H1 (cell line): ENCODE measurements at regions not wholly inside any gene's neighbourhood (a gene's known extent, or its start where the extent isn't known, plus 50 kb on each side); places are given as distances from the start of the nearest gene placed in this dataset.

Experiments used
- ATF3 ChIP-seq: IDR thresholded peaks from 2 replicates; pipeline ENCODE4 v1.6.1; 2011; ENCODE audit warnings: low read depth, mild to moderate bottlenecking, low read length; ENCODE audit not compliant: insufficient read depth
- CBX8 ChIP-seq: fragments of 300-800, 300-1000 bp; sonication (generic); IDR thresholded peaks from 2 replicates; pipeline ENCODE4 v1.7.1; 2016; ENCODE audit warnings: low read depth, low read length, borderline replicate concordance
- CEBPB ChIP-seq: IDR thresholded peaks from 2 replicates; pipeline ENCODE4 v1.6.1; 2012; ENCODE audit warnings: low read depth, low read length
- CHD2 ChIP-seq: IDR thresholded peaks from 2 replicates; pipeline ENCODE4 v1.6.1; 2012; ENCODE audit warnings: low read length, improper control_type of control experiment
- CHD7 ChIP-seq: fragments of 300-600 bp; sonication (generic); IDR thresholded peaks from 2 replicates; pipeline ENCODE4 v1.7.1; 2012; ENCODE audit warnings: low read length, moderate library complexity, mild to moderate bottlenecking, inconsistent platforms; ENCODE audit not compliant: insufficient replicate concordance
- EGR1 ChIP-seq: IDR thresholded peaks from 2 replicates; pipeline ENCODE4 v1.6.1; 2011; ENCODE audit warnings: low read depth, low read length, borderline replicate concordance
- GTF2F1 ChIP-seq: IDR thresholded peaks from 2 replicates; pipeline ENCODE4 v1.6.1; 2012; ENCODE audit warnings: low read depth, low read length, improper control_type of control experiment, borderline replicate concordance
- HDAC2 ChIP-seq, 2 experiments: fragments of 300-600 bp in 1 of 2; sonication (generic) in 1 of 2; IDR thresholded peaks; 2 replicates each; pipeline ENCODE4 v1.6.1; 2011 to 2012; ENCODE audit warnings: low read depth in 2 of 2, low read length in 2 of 2, mild to moderate bottlenecking in 2 of 2, moderate library complexity in 2 of 2, borderline replicate concordance in 1 of 2, inconsistent platforms in 1 of 2
- HDAC6 ChIP-seq: IDR thresholded peaks from one replicate; pipeline ENCODE4 v1.7.1; 2012; ENCODE audit warnings: low read depth, mild to moderate bottlenecking, inconsistent platforms, low read length, moderate library complexity
- POLR2A ChIP-seq, 2 experiments: IDR thresholded peaks; 1 replicate in 1 of 2; 2 replicates in 1 of 2; pipeline ENCODE4 v1.6.1; 2011; ENCODE audit warnings: low read depth in 2 of 2, low read length in 2 of 2, mild to moderate bottlenecking in 2 of 2; ENCODE audit errors: control extremely low read depth in 1 of 2
- RNF2 ChIP-seq: fragments of 200-900, 300-1000 bp; sonication (generic); IDR thresholded peaks from 2 replicates; pipeline ENCODE4 v1.7.1; 2016; ENCODE audit warnings: borderline replicate concordance, low read depth, mild to moderate bottlenecking, antibody characterized with exemption, low read length; ENCODE audit not compliant: poor library complexity, severe bottlenecking; ENCODE audit errors: missing control alignments
- SIRT6 ChIP-seq: IDR thresholded peaks from one replicate; pipeline ENCODE4 v1.7.1; 2012; ENCODE audit warnings: low read length, inconsistent platforms

- TF ChIP-seq CHD7 (no peak), EGR1 (no peak), HDAC2 (IDR thresholded peaks at IDR 0.05; ENCODE audit: borderline replicate concordance in 1 of 2, low read depth in 2 of 2, low read length in 2 of 2) (no peak), SIRT6 (no peak), CHD2 (no peak), CBX8 (no peak), GTF2F1 (no peak), HDAC6 (no peak), CEBPB (no peak), ATF3 (no peak), RNF2 (no peak), POLR2A (IDR thresholded peaks at IDR 0.05; ENCODE audit: control extremely low read depth in 1 of 2, low read depth in 2 of 2, low read length in 2 of 2) (no peak)
Measured at GRCh38 chr3:31106204-31106603, 211.7 kb upstream of the GADL1 start (continued).
